HEK293T (cell line): ENCODE measurements at regions not wholly inside any gene's neighbourhood (a gene's known extent, or its start where the extent isn't known, plus 50 kb on each side); places are given as distances from the start of the nearest gene placed in this dataset.

Experiments
- ARNT ChIP-seq: fragments of 450-650 bp; IDR thresholded peaks from 2 replicates; pipeline ENCODE4 v1.6.1; 2017; ENCODE audit warnings: mild to moderate bottlenecking
- BHLHE40 ChIP-seq: fragments of 450-650 bp; IDR thresholded peaks from 2 replicates; pipeline ENCODE4 v1.6.1; 2016; ENCODE audit warnings: mild to moderate bottlenecking, moderate library complexity, borderline replicate concordance
- ELF4 ChIP-seq: fragments of 450-650 bp; IDR thresholded peaks from 2 replicates; pipeline ENCODE4 v1.6.1; 2017; ENCODE audit warnings: antibody characterized with exemption
- FOXA1 ChIP-seq: fragments of 450-650 bp; IDR thresholded peaks from 2 replicates; pipeline ENCODE4 v1.6.1; 2016; ENCODE audit warnings: mild to moderate bottlenecking
- FOXK2 ChIP-seq: fragments of 450-650 bp; IDR thresholded peaks from 2 replicates; pipeline ENCODE4 v1.6.1; 2016; ENCODE audit warnings: mild to moderate bottlenecking
- FOXM1 ChIP-seq: fragments of 450-650 bp; IDR thresholded peaks from 2 replicates; pipeline ENCODE4 v1.6.1; 2017; ENCODE audit warnings: mild to moderate bottlenecking, borderline replicate concordance
- HDGF ChIP-seq: fragments of 450-650 bp; IDR thresholded peaks from 2 replicates; pipeline ENCODE4 v1.6.1; 2017; ENCODE audit warnings: antibody characterized with exemption, borderline replicate concordance
- L3MBTL2 ChIP-seq: fragments of 450-650 bp; conservative IDR thresholded peaks from 2 replicates; pipeline ENCODE4 v1.6.1; 2016; ENCODE audit warnings: mild to moderate bottlenecking
- NFRKB ChIP-seq: fragments of 450-650 bp; IDR thresholded peaks from 2 replicates; pipeline ENCODE4 v1.6.1; 2016; ENCODE audit warnings: mild to moderate bottlenecking, moderate library complexity
- PKNOX1 ChIP-seq: fragments of 450-650 bp; IDR thresholded peaks from 2 replicates; pipeline ENCODE4 v1.6.1; 2016
- SP1 ChIP-seq: fragments of 450-650 bp; IDR thresholded peaks from 2 replicates; pipeline ENCODE4 v1.6.1; 2017
- SUZ12 ChIP-seq: fragments of 450-650 bp; IDR thresholded peaks from 2 replicates; pipeline ENCODE4 v1.6.1; 2016; ENCODE audit warnings: mild to moderate bottlenecking
- TARDBP ChIP-seq: fragments of 450-650 bp; IDR thresholded peaks from 2 replicates; pipeline ENCODE4 v1.6.1; 2016

DNA sequence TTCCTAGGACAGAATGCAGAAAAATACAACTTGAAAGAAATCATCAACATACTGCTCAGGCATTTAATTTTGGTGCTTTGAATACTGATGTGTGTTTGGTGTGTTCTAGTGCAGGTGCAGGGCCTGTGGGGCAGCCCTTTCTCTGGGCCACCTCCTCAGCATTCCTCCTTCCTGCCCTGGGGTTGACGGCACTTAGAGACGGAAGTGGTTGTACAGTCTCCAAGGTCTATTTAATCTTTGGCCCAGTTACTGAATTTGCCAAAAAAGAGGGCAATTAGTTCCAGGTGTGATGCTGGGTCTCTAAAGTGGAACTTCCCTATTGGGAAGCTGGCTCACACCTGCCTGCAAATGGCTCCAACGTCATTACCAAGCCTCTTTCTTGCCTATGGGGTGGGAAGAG is 269.0 kb downstream of the SH3GL2 start:
- no peak for TF ChIP-seq L3MBTL2
- TF ChIP-seq FOXA1 = no peak
- no peak for TF ChIP-seq ARNT
- no peak for TF ChIP-seq TARDBP
- no peak for TF ChIP-seq BHLHE40
- TF ChIP-seq SP1 = no peak
- no peak for TF ChIP-seq NFRKB
- TF ChIP-seq HDGF = no peak
- no peak for TF ChIP-seq PKNOX1
- TF ChIP-seq FOXM1 = no peak
- TF ChIP-seq FOXK2 = no peak
- TF ChIP-seq SUZ12 = no peak
- TF ChIP-seq ELF4 = no peak
